ENCODE measurements at regions not wholly inside any gene's neighbourhood (a gene's known extent, or its start where the extent isn't known, plus 50 kb on each side); places are given as distances from the start of the nearest gene placed in this dataset.
A peak's percentile ranks its signal among the peaks of the same experiment; 100 is the strongest.

DNA sequence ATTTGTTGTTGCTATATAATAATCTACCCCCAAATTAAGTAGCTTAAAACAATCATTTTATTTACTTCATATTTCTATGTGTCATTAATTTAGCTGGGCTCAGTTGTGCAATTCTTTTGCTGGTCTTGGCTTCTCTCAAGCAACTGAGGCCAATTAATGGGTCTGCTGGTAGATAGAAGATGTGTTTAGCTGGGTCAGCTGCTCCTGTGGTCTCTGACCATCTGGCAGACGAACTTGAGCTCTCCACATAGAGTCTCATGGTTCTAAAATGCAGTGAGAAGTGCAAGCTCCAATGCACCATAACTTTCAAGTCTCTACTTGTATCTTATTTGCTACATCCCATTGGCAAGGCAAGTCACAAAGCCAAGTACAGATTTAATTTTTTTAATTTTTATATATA is 515.6 kb downstream of the ZIC1 start:
- TF ChIP-seq, protein P1, sequence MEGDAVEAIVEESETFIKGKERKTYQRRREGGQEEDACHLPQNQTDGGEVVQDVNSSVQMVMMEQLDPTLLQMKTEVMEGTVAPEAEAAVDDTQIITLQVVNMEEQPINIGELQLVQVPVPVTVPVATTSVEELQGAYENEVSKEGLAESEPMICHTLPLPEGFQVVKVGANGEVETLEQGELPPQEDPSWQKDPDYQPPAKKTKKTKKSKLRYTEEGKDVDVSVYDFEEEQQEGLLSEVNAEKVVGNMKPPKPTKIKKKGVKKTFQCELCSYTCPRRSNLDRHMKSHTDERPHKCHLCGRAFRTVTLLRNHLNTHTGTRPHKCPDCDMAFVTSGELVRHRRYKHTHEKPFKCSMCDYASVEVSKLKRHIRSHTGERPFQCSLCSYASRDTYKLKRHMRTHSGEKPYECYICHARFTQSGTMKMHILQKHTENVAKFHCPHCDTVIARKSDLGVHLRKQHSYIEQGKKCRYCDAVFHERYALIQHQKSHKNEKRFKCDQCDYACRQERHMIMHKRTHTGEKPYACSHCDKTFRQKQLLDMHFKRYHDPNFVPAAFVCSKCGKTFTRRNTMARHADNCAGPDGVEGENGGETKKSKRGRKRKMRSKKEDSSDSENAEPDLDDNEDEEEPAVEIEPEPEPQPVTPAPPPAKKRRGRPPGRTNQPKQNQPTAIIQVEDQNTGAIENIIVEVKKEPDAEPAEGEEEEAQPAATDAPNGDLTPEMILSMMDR (IDR thresholded peaks at IDR 0.05; ENCODE audit: insufficient read depth, low read length, missing control alignments), result no peak
- no peak for DNase-seq (ENCODE audit: low read depth, low spot score)
- ChIA-PET CTCF (interaction anchor here (1.7 kb wide), 1 partner anchor 21 kb away, joined by 4 read pairs; no protein-coding TSS in a partner anchor), POLR2A (no interaction called here)
- no peak overlapping the region for H3K4me3 ChIP-seq (ENCODE audit: low read depth, low read length)

DNA sequence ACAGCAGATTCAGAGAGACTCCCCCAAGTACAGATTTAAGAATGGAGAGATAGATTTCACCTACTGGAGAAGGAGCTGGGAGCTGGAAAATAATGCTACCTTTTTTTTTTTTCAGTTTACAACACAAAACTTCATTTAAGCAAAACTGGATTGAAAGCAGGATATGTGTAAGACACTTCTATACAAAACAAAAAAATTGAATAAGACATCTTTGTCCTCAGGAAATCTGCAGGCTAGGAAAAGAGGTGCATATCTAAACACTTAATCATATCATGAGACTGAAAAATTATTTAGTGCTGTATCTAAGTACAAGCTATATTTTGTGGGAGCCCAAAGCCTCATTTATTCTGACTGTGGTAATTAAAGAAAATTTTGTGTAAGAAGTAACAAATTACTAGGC is 516.1 kb downstream of the ZIC1 start:
- ChIA-PET POLR2A (no interaction called here), CTCF (interaction anchor here (1.4 to 1.7 kb wide), 2 partner anchors 21 kb away, joined by 4 read pairs; no protein-coding TSS in a partner anchor)
- TF ChIP-seq, protein P1 (IDR thresholded peaks at IDR 0.05; ENCODE audit: insufficient read depth, low read length, missing control alignments), result no peak
- no peak for DNase-seq (ENCODE audit: low read depth, low spot score)
- H3K4me3 ChIP-seq (ENCODE audit: low read depth, low read length), result no peak overlapping the region

DNA sequence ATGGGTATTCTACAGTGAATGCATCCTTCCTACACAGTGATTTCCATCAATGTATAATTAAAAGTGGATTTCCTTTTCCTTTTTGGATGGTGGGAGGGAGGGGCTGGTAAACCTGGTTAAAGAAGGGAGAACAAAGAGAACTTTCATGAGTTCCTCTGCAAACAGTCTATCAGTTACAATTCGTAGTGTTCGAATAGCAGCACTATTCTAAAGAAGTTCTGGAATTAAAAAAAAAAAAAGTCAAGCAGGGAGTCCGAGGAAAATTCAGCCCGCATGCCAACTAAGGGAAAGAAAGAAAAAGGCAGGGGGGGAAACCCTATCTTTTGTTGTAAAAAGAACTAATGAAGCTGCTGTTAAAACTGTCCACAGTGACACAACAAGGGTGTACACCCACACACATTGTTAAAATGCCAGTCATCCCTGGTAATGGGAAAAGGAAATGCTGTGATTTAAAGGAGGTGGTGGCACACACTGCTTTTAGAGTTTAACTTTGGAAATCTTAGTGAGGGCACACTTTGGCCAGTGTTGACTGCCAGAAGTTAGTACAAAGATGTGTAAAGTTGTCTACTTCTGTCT is 521.2 kb downstream of the ZIC1 start:
- TF ChIP-seq, protein P1 (IDR thresholded peaks at IDR 0.05; ENCODE audit: insufficient read depth, low read length, missing control alignments), result no peak
- ChIA-PET CTCF (interaction anchor here (1.6 kb wide), 1 partner anchor 11 kb away, joined by 4 read pairs; no protein-coding TSS in a partner anchor), POLR2A (no interaction called here)
- no peak overlapping the region for H3K4me3 ChIP-seq (ENCODE audit: low read depth, low read length)
- peak; percentile 14 for DNase-seq (ENCODE audit: low read depth, low spot score)

DNA sequence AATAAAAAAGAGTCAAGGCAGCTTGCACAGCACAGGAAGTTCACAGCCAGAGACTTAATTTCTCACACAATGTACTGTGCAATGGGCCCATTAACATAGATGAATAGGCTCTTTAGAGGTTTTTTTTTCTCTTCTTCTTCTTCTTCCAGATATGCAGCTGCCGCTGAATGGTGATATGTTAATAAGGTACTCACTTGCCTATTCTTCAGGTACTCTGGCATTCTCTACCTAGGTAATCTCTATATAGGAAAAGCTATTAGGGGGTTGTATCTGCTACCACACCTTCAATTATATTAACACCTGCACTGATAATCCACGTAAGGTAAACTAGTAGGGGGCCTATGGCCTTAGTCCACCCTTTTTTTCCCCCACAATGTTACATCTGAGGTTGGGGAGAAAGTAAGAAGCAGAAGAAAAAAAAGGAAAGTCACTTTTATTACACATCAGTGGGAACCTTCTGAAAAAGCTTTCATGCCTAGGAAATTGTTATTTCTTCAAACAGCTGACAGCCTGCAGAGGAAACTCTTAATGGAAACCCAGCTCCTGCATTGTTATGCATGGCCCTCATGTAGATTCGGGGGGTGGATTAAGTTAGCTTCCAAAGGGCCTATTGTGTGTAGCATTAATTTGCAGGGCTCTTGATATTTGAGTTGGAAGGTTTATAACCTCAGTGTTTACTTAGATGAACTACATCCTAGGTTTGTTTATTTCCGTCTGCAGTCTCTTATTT is 525.5 kb downstream of the ZIC1 start:
- CTCF ChIA-PET, result interaction anchor here (0.9 kb wide), 1 partner anchor 11 kb away, joined by 3 read pairs; no protein-coding TSS in a partner anchor
- H3K4me3 ChIP-seq (ENCODE audit: low read depth, low read length), result no peak overlapping the region
- DNase-seq (ENCODE audit: low read depth, low spot score), result no peak

DNA sequence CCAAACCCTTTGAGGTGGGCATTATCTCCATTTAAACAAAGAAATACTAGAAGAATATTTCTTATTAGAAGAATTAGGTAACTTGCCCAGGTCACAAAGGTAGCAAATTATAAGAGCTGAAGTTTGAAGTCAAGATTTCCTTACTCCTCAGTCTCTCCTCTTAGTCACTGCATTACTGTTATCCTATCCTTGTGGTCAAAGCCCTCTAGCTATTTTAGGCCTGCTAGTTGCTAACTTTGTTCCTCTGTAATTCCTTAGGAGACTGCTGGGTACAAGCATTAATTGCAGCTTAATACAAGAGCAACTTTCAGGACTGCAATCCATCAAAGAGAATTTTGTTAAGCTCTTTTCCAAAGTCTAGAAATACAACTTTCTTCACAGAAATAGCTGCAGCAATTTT is 528.2 kb downstream of the ZIC1 start:
- POLR2A ChIA-PET, result no interaction called here
- H3K4me3 ChIP-seq (ENCODE audit: low read depth, low read length), result no peak overlapping the region

More for the DNA sequence above, 525.5 kb downstream of the ZIC1 start:
- TF ChIP-seq, protein P1 (IDR thresholded peaks at IDR 0.05; ENCODE audit: insufficient read depth, low read length, missing control alignments), result no peak
- POLR2A ChIA-PET, result no interaction called here

DNA sequence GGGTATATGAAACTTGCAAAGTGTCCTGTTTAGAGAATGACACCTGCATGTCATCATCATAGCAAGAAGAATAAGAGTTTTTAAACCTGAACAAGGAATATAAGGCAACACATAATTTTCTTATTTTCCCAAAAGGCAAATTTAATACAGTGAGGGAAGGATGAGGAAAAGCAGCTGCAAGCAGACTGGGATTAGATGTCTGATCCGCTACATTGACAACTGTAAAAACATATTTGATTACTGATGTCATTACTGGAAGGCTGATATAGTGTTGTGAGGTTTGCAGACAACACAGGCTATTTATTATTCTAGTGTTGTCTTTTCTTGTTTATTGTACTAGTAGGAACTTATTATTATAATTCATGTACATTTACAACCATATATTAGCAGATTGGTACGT is 528.7 kb downstream of the ZIC1 start:
- ChIA-PET CTCF (interaction anchor here (0.9 kb wide), 1 partner anchor 11 kb away, joined by 4 read pairs; no protein-coding TSS in a partner anchor), POLR2A (no interaction called here)
- TF ChIP-seq, protein P1 (IDR thresholded peaks at IDR 0.05; ENCODE audit: insufficient read depth, low read length, missing control alignments), result no peak
- no peak for DNase-seq (ENCODE audit: low read depth, low spot score)
- no peak overlapping the region for H3K4me3 ChIP-seq (ENCODE audit: low read depth, low read length)

More for the DNA sequence above, 528.2 kb downstream of the ZIC1 start:
- TF ChIP-seq, protein P1 (IDR thresholded peaks at IDR 0.05; ENCODE audit: insufficient read depth, low read length, missing control alignments), result no peak
- CTCF ChIA-PET, result interaction anchor here (0.9 kb wide), 1 partner anchor 10 kb away, joined by 4 read pairs; no protein-coding TSS in a partner anchor
- DNase-seq (ENCODE audit: low read depth, low spot score), result peak; percentile 16

Measured in AG04449 (cell line).